NB4 (cell line): ENCODE measurements at regions not wholly inside any gene's neighbourhood (a gene's known extent, or its start where the extent isn't known, plus 50 kb on each side); places are given as distances from the start of the nearest gene placed in this dataset.

ENCODE experiments used
- MYC ChIP-seq: IDR thresholded peaks from 2 replicates; pipeline ENCODE4 v1.6.1; 2011; ENCODE audit warnings: low read depth, low read length
- POLR2A ChIP-seq: IDR thresholded peaks from 2 replicates; pipeline ENCODE4 v1.6.1; 2011; ENCODE audit warnings: mild to moderate bottlenecking; ENCODE audit not compliant: insufficient read length; ENCODE audit errors: extremely low read depth
- TF ChIP-seq, protein P1 (sequence below): IDR thresholded peaks from 2 replicates; pipeline ENCODE4 v1.6.1; 2011; ENCODE audit warnings: low read depth, low read length
- TF ChIP-seq, protein P2 (sequence below): IDR thresholded peaks from one replicate; pipeline ENCODE4 v1.5.1; 2012; ENCODE audit warnings: low read depth, low read length

DNA sequence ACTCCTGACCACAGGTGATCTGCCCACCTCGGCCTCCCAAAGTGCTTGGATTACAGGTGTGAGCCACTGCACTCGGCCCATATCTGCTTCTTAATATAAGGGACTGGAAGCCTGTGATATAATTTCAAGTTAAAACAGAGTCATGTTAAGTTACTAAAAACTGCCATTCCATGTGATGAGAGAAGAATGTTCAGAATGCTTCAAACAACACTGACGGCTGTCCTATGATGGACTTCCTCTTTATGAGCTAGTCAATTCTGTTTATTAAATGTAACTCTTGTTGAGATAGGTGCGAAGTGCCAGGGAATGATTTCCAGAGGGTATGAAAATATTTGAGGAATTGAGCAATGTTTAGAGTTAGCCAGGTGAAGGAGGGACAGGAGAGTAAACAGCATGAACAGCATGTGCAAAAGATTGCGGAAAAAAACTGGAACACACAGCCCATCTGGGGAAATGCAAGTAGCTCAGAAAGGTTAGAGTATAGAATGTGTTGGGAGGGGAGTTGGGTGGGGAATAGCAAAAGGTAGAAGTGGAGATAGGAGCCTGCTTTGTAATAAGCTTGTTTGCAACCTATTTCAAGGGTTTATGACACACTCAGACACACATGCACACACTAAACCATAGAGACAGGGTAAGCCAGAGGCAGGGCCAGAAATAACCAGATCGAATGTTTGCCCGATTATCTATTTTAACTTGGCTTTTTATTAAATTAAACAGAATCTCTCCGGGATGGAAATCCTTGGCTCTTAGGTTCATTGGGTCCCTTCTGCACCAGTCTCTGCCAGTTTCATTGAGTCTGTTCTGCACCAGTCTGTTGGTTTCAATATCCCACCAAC, 135.6 kb upstream of the COX10 start:
- TF ChIP-seq POLR2A (no peak), MYC (no peak)
- TF ChIP-seq, protein P1, sequence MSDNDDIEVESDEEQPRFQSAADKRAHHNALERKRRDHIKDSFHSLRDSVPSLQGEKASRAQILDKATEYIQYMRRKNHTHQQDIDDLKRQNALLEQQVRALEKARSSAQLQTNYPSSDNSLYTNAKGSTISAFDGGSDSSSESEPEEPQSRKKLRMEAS: no peak
- TF ChIP-seq, protein P2, sequence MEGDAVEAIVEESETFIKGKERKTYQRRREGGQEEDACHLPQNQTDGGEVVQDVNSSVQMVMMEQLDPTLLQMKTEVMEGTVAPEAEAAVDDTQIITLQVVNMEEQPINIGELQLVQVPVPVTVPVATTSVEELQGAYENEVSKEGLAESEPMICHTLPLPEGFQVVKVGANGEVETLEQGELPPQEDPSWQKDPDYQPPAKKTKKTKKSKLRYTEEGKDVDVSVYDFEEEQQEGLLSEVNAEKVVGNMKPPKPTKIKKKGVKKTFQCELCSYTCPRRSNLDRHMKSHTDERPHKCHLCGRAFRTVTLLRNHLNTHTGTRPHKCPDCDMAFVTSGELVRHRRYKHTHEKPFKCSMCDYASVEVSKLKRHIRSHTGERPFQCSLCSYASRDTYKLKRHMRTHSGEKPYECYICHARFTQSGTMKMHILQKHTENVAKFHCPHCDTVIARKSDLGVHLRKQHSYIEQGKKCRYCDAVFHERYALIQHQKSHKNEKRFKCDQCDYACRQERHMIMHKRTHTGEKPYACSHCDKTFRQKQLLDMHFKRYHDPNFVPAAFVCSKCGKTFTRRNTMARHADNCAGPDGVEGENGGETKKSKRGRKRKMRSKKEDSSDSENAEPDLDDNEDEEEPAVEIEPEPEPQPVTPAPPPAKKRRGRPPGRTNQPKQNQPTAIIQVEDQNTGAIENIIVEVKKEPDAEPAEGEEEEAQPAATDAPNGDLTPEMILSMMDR: no peak
